COLO668 (cell line): ENCODE measurements at regions not wholly inside any gene's neighbourhood (a gene's known extent, or its start where the extent isn't known, plus 50 kb on each side); places are given as distances from the start of the nearest gene placed in this dataset.

Experiments used
- DNase-seq: peaks from one replicate; lab custom pipeline; 2025; ENCODE audit not compliant: unreplicated experiment; lab: John Stamatoyannopoulos, UW

- no peak for DNase-seq
Observed at GRCh38 chr7:155882596-155882995, 70.3 kb upstream of the SHH start.

GRCh38 chr7:155881471-155882350, 69.4 kb upstream of the SHH start:
- no peak for DNase-seq

GRCh38 chr7:155880721-155881120, 68.5 kb upstream of the SHH start:
- DNase-seq = no peak

- no peak for DNase-seq
Observed at GRCh38 chr7:155879592-155879991, 67.3 kb upstream of the SHH start.

GRCh38 chr7:155878674-155879073, 66.4 kb upstream of the SHH start:
- no peak for DNase-seq

GRCh38 chr7:155878250-155878649, 66.0 kb upstream of the SHH start:
- DNase-seq = no peak

- DNase-seq = no peak
Observed at GRCh38 chr7:155877167-155877566, 64.9 kb upstream of the SHH start.

GRCh38 chr7:155874411-155874810, 62.1 kb upstream of the SHH start:
- DNase-seq = no peak

- no peak for DNase-seq
Observed at GRCh38 chr7:155874010-155874409, 61.7 kb upstream of the SHH start.

- no peak for DNase-seq
Observed at GRCh38 chr7:155872678-155873369, 60.6 kb upstream of the SHH start.

- no peak for DNase-seq
Observed at GRCh38 chr7:155871211-155871610, 58.9 kb upstream of the SHH start.

GRCh38 chr7:155870334-155871180, 58.3 kb upstream of the SHH start:
- DNase-seq = no peak

GRCh38 chr7:155869784-155870076, 57.5 kb upstream of the SHH start:
- DNase-seq = no peak

GRCh38 chr7:155868955-155869783, 56.9 kb upstream of the SHH start:
- DNase-seq = no peak

- no peak for DNase-seq
Observed at GRCh38 chr7:155867734-155868400, 55.6 kb upstream of the SHH start.

GRCh38 chr7:155867280-155867679, 55.0 kb upstream of the SHH start:
- DNase-seq = no peak

GRCh38 chr7:155865830-155866525, 53.7 kb upstream of the SHH start:
- no peak for DNase-seq

- no peak for DNase-seq
Observed at GRCh38 chr7:155864991-155865690, 52.9 kb upstream of the SHH start.
